MM.1S (cell line): ENCODE measurements at regions not wholly inside any gene's neighbourhood (a gene's known extent, or its start where the extent isn't known, plus 50 kb on each side); places are given as distances from the start of the nearest gene placed in this dataset.

Experiments
- DNase-seq: peaks from one replicate; pipeline ENCODE4 v3.0.0-alpha.2; 2015
- H2AFZ ChIP-seq: fragments of 300-600 bp; sonication (generic); 2 replicates; pipeline ENCODE4 v1.6.0; 2016; ENCODE audit warnings: antibody characterized with exemption, low read length
- H3F3A ChIP-seq: fragments of 300-600 bp; sonication (generic); 2 replicates; pipeline ENCODE4 v1.6.1; 2016; ENCODE audit warnings: mild to moderate bottlenecking, antibody characterized with exemption, low read length, moderate library complexity, mixed read lengths; ENCODE audit not compliant: insufficient read depth
- H3K27ac ChIP-seq: fragments of 300-600 bp; sonication (generic); 2 replicates; pipeline ENCODE4 v1.5.1; 2016; ENCODE audit warnings: mild to moderate bottlenecking, low read length
- H3K27me3 ChIP-seq: fragments of 300-600 bp; sonication (generic); replicated peaks from 2 replicates; pipeline ENCODE4 v1.6.0; 2016; ENCODE audit warnings: low read length; ENCODE audit not compliant: insufficient read depth
- H3K36me3 ChIP-seq: fragments of 300-600 bp; sonication (generic); replicated peaks from 2 replicates; pipeline ENCODE4 v1.6.1; 2016; ENCODE audit warnings: mild to moderate bottlenecking, low read length, mixed read lengths; ENCODE audit not compliant: insufficient read depth
- H3K4me1 ChIP-seq: fragments of 300-600 bp; sonication (generic); 2 replicates; pipeline ENCODE4 v1.6.1; 2016; ENCODE audit warnings: low read length, mixed read lengths
- H3K4me2 ChIP-seq: fragments of 300-600 bp; sonication (generic); 2 replicates; pipeline ENCODE4 v1.6.0; 2016; ENCODE audit warnings: low read depth, low read length
- H3K4me3 ChIP-seq: fragments of 300-600 bp; sonication (generic); 2 replicates; pipeline ENCODE4 v1.5.1; 2016; ENCODE audit warnings: low read length, mixed read lengths
- H3K79me2 ChIP-seq: fragments of 300-600 bp; sonication (generic); 2 replicates; pipeline ENCODE4 v1.6.1; 2016; ENCODE audit warnings: mixed run types, low read length, mixed read lengths
- H3K9ac ChIP-seq: fragments of 300-600 bp; sonication (generic); 2 replicates; pipeline ENCODE4 v1.6.1; 2016; ENCODE audit warnings: low read length, mixed read lengths
- H3K9me2 ChIP-seq: fragments of 300-600 bp; sonication (generic); replicated peaks from 2 replicates; pipeline ENCODE4 v1.6.1; 2016; ENCODE audit warnings: mild to moderate bottlenecking, low read length, mixed read lengths; ENCODE audit not compliant: insufficient read depth
- H3K9me3 ChIP-seq: fragments of 300-600 bp; sonication (generic); replicated peaks from 2 replicates; pipeline ENCODE4 v1.6.1; 2016; ENCODE audit warnings: mild to moderate bottlenecking, low read length, mixed read lengths; ENCODE audit not compliant: insufficient read depth
- H4K20me1 ChIP-seq: fragments of 300-600 bp; sonication (generic); 2 replicates; pipeline ENCODE4 v1.6.1; 2016; ENCODE audit warnings: mild to moderate bottlenecking, low read length, moderate library complexity, mixed read lengths; ENCODE audit not compliant: insufficient read depth
- CTCF ChIP-seq: fragments of 300-600 bp; sonication (generic); IDR thresholded peaks from 2 replicates; pipeline ENCODE4 v1.5.1; 2016; ENCODE audit warnings: antibody characterized with exemption, low read length, mixed read lengths
- EZH2 ChIP-seq: fragments of 300-600 bp; sonication (generic); optimal IDR thresholded peaks from 2 replicates; pipeline ENCODE3; 2017; ENCODE audit warnings: low read depth, mild to moderate bottlenecking, antibody characterized with exemption, low read length, mixed read lengths
- EZH2phosphoT487 ChIP-seq: fragments of 300-600 bp; sonication (generic); IDR thresholded peaks from 2 replicates; pipeline ENCODE4 v1.6.1; 2018; ENCODE audit warnings: antibody characterized with exemption, low read length

GRCh38 chr16:51461255-51461654 is 310.2 kb upstream of the SALL1 start:
- no peaks in the 10 kb centered on the region for H3K36me3 ChIP-seq
- H3K27ac ChIP-seq = no peak overlapping the region
- H3K9me2 ChIP-seq = no peaks in the 10 kb centered on the region
- no peaks in the 10 kb centered on the region for H3K4me1 ChIP-seq
- TF ChIP-seq EZH2 (no peak), CTCF (no peak), EZH2phosphoT487 (no peak)
- H3K27me3 ChIP-seq = no peaks in the 10 kb centered on the region
- no peak overlapping the region for H2AFZ ChIP-seq
- DNase-seq = no peak
- no peaks in the 10 kb centered on the region for H3K79me2 ChIP-seq
- H4K20me1 ChIP-seq = no peaks in the 10 kb centered on the region
- H3K9me3 ChIP-seq = no peaks in the 10 kb centered on the region
- H3F3A ChIP-seq = no peaks in the 10 kb centered on the region
- no peak overlapping the region for H3K4me2 ChIP-seq
- no peak overlapping the region for H3K4me3 ChIP-seq
- no peak overlapping the region for H3K9ac ChIP-seq

- no peak overlapping the region for H3K4me3 ChIP-seq
- no peak for DNase-seq
- no peaks in the 10 kb centered on the region for H4K20me1 ChIP-seq
- no peak overlapping the region for H2AFZ ChIP-seq
- no peaks in the 10 kb centered on the region for H3K9me3 ChIP-seq
- H3K4me1 ChIP-seq = no peaks in the 10 kb centered on the region
- H3K4me2 ChIP-seq = no peak overlapping the region
- H3K79me2 ChIP-seq = no peaks in the 10 kb centered on the region
- H3F3A ChIP-seq = no peaks in the 10 kb centered on the region
- no peaks in the 10 kb centered on the region for H3K9me2 ChIP-seq
- no peaks in the 10 kb centered on the region for H3K36me3 ChIP-seq
- no peaks in the 10 kb centered on the region for H3K27me3 ChIP-seq
- no peak overlapping the region for H3K27ac ChIP-seq
- no peak overlapping the region for H3K9ac ChIP-seq
- TF ChIP-seq EZH2 (no peak), CTCF (no peak)
Observed at GRCh38 chr16:51458356-51459140, 307.5 kb upstream of the SALL1 start.

GRCh38 chr16:51457775-51458174 is 306.7 kb upstream of the SALL1 start:
- Histone ChIP-seq H3K4me1 (no peaks in the 10 kb centered on the region), H3K27me3 (no peaks in the 10 kb centered on the region), H3K4me2 (no peak overlapping the region), H3K9ac (no peak overlapping the region), H3K4me3 (no peak overlapping the region), H3K9me2 (no peaks in the 10 kb centered on the region), H3K9me3 (no peaks in the 10 kb centered on the region), H3K27ac (no peak overlapping the region), H3F3A (no peaks in the 10 kb centered on the region), H3K36me3 (no peaks in the 10 kb centered on the region), H2AFZ (no peak overlapping the region), H3K79me2 (no peaks in the 10 kb centered on the region), H4K20me1 (no peaks in the 10 kb centered on the region)
- no peak for DNase-seq
- TF ChIP-seq EZH2phosphoT487 = no peak
- TF ChIP-seq CTCF = no peak
- no peak for TF ChIP-seq EZH2
